ENCODE measurements at regions not wholly inside any gene's neighbourhood (a gene's known extent, or its start where the extent isn't known, plus 50 kb on each side); places are given as distances from the start of the nearest gene placed in this dataset.

DNA sequence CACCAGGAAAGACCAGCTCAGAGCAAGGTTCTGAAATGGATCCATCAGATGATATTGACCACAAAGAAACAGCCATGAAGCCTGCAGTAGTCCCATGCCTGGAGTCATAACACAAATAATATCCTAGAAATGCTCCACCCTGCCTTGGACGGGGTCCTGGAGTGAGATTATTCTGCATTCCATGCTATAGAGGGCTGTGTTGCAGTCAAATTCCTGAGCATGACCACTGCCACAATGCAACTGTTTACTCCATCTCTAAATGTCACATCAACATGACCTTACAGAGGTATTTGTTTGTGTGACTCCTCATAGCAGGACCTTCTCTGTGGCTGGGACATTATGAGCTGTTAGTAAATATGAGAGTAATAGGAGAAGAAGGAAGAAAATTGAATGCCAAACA, 257.5 kb upstream of the TCF21 start:
- DNase-seq (ENCODE audit: low read depth in 2 of 2), result no peak

DNA sequence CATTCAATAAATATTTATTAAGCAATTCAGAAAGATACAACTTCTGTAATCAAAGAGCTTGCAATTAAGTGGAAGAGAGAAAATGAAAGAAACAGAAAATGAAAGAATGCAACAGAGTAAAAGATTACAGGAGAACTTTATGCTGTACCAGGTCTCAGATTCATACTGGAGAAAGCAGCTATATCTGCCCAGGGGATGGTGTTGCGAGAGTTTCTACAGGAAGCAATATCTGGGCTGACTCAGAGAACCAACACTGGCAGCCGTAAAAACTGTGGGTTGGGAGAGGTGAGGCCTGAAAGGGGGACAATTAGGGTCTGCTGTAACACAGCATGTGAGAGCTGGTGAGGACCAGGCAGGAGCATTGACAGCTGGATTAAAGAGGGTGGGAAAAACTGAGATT, 256.7 kb upstream of the TCF21 start:
- no peak for DNase-seq (ENCODE audit: low read depth in 2 of 2)

DNA sequence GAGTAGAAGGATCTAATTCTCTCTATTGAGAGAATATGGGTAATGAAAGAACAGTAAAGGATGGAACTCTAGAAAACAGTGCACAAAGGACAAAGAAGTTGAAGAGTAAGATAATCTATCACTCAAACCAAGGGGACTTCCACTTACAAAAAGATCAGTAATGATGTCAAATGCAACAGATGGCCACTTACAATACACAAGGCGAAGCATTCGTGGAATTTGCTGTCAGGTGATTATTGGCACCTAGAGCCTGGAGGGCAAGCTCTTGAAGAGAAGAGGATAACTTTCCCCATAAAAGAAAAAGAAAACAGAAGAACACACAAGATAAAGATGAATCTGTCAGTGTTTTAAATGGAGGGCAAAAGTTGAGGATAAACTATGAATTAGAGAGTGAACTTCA, 256.0 kb upstream of the TCF21 start:
- no peak for DNase-seq (ENCODE audit: low read depth in 2 of 2)

DNA sequence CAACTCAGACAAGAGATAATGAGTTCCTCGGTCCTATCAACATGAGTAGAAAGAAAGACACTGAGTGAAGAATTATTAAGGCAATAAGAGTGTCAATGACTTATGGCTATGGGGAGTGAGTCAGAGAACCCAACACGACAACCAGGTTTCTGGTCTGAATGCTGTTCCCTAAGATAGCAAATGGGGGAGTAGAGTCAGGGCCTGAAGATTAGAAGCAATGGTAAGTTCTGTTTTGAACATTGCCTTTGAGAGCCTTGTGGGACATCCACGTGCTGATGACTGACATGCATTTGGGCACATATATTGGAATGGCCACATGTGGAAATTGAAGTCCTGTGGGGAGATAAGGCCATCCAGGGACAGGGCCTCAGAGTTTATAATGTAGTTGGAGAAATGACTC, 254.4 kb upstream of the TCF21 start:
- no peak for DNase-seq (ENCODE audit: low read depth in 2 of 2)

DNA sequence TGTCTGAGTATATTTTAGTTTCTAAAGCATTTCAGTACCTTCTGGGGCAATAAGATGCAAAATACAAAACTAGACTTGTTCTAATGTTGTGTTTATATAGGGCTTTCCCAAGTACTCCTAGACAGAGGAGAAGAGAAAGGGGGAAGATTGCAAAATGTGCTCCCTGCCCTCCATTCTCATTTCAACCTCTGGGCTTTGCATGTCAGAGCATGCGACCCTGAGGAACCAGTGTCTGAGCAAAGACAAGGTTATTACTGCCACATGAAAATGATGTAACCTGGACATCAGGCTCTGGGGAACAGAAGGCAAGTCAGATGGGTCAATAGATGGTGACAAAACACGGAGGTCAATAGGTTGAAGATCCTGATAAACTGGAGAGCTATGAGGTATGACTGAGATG, 253.5 kb upstream of the TCF21 start:
- DNase-seq (ENCODE audit: low read depth in 2 of 2), result no peak

DNA sequence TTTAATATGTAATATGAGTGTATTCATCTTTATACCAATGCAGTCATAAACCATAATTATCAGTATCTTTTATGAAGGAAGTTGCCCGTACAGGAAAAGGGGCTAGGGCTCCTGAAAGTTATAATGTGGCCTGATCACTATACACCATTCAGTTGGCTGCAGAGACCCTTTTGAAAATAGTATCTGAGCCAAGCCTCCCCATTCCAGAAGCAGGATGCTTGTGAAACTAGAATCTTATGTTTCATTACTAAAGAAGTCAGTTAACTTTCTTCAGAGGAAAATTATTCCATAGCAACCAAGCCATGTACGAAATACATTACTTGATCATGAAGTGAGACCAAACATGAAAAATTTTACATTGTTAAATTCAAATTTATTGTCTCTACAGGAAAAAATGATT, 251.5 kb upstream of the TCF21 start:
- DNase-seq (ENCODE audit: low read depth in 2 of 2), result no peak

DNA sequence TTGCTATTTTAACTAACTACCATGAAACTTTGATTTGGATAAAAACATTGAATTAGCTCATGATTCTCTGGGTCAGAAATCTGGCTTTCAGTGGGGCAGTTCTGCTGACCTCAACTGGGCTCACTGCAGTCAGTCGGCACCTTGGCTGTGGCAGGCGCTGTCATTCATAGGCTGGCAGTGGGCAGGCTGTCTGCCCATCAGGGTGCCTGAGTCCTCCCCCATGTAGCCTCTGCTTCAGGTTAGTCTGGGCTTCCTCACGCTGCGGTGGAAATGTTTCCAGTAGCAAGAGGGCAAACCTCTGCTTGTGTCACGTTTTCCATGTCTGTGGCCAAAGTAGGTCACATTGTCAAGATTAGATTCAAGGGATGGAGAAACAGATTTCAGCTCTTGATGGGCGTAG, 251.0 kb upstream of the TCF21 start:
- DNase-seq (ENCODE audit: low read depth in 2 of 2), result no peak

DNA sequence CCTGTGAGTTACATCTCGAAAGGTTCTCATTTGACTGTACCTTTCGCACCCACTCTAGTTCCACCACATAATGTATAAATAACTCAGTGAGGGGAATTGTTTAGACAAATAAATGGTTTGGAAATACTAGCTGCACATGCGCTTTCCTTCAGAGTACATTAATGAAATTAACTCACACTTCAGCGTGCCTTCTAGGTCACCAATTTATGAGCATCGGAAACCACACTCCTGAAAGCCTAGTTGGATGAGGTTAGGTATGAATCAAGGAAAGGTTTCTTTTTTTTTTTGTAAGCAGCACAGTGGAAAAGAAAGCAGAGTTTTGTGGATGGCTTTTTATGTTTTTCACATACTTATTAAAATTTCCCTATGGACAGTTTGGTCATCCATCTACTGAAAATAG, 247.8 kb upstream of the TCF21 start:
- no peak for DNase-seq (ENCODE audit: low read depth in 2 of 2)

DNA sequence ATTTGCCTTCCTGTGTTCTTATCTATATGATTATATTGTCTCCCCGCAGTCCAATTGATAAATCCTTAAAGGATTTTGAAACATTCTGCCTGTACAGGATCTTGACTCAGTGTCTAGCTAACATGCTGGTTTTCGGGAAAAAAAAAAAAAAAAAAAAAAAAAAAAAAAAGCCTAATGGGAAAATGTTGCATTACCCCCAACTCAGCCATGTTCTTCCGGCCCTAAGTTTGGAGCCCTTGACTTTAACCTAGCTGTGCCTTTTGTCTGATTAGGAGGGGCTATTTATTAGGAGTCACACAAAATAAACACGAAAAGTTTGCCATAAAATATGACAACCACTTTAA, 244.4 kb upstream of the TCF21 start:
- DNase-seq (ENCODE audit: low read depth in 2 of 2), result no peak

DNA sequence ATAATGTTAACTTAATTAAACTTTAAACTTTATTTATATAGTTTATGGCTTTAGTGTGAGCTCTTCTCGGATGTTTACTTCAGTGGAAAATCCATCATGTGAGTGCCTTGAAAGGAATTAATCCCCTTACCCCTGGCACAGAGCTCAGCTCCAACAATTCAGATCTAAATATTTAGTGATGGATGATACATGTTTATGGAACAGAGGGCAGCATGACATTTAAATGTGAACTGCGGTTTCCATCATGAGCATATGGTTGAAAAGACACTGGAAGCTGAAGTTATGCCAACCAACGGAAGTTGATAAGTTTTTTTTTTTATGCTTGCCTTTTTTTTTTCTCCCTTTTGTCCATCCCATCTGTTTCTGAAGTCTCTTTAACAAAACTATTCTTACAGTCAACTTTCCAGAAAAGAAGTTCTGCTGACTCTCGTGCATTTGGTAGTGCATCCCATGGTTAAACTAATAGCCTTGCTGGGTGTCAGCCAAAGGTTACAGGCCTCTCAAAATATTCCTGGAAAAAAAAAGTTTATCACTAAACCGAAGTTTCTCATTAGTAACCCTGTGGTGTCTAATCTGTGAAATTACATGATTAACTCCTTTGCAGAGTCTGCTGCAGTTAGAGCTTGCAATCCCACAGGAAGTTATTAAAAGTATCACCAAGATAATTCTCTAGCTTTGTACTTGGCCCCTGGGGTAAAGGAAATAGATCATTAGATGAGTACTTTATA, 243.9 kb upstream of the TCF21 start:
- no peak for DNase-seq (ENCODE audit: low read depth in 2 of 2)

DNA sequence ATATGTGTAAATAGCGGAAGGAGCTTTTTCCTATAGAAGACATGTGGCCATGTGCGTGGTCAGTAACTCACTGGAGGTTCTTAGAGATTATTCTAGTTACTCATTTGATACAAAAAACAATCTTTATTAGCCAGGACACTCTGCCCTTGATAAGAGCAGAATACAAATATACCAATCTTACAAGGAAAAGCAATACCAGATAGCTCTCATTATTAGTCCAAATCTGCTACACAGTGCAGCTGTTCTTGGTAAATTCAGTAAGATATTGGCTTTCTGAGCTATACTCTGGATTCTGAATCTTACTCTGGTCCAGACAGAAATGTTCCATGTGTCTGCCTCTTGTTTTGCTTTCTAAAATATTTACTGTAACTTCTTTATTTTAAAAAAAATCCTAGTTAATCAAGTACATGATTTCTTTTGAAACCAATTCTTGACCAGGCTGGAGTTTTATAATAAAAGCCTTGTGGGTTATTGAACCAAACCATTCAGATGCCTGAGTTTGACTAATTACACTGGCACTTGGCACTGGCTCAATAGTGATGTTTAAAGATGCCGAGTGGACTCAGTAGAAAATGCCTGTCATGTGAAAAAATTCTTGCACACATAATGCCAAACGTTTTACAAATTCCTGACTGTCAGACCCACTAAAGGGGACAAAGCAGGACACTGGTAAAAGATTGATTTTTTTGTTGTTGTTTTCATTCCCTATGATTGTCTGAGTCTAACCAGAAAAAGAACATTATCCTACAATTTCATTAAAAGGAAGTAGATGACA, 242.8 kb upstream of the TCF21 start:
- DNase-seq (ENCODE audit: low read depth in 2 of 2), result no peak

DNA sequence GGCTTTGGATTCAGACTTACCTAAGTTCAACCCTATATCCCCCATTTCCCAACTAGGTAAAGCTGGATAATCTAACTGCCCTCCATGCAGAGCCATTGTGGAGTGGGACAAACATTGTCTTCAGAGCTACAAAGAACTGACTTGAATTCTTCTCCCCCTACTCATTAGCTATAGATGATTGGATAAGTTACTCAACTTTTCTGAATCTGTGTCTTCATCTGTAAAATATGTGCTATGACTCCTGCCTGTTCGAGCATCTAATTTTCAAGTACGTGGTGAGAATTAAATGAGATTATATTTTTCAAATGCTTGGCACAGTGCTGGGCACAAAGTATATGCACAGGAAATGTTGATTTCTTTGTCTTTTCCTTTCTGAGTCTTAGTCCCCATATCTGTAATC, 240.3 kb upstream of the TCF21 start:
- no peak for DNase-seq (ENCODE audit: low read depth in 2 of 2)

DNA sequence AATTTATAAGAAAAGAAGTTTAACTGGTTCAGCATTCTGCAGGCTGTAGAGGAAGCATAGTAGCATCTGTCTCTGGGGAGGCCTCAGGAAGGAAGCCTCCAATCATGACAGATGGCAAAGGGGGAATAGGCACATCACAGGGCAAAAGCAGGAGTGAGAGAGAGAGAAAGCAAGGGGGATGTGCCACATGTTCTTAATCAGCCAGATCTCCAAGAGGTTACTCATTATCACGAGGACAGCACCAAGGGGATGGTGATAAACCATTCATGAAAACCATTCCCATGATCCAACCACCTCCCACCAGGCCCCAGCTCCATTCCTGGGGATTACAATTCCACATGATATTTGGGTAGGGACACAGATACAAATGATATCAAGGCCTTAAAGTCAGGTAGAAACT, 217.5 kb upstream of the TCF21 start:
- DNase-seq (ENCODE audit: low read depth in 2 of 2), result no peak

DNA sequence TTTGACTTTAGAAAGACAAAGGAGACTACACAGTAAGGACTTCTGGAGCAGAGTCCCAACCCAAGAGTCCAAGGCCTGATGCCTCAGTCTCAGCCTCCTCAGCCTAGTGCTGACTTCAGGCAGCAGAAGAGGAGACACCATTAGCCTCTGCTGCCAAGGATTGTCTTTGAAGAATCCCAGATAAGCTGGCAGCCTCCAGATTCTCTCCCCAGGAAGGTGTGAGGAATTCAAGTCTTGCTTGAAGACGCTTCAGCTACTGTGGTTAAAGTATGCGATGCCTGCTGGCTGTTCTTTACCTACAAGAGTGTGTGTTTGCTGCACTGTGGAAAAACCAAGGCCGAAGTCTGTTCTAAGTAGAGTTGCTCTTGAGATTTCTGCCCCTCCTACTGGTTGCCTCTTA, 215.9 kb upstream of the TCF21 start:
- DNase-seq (ENCODE audit: low read depth in 2 of 2), result no peak

DNA sequence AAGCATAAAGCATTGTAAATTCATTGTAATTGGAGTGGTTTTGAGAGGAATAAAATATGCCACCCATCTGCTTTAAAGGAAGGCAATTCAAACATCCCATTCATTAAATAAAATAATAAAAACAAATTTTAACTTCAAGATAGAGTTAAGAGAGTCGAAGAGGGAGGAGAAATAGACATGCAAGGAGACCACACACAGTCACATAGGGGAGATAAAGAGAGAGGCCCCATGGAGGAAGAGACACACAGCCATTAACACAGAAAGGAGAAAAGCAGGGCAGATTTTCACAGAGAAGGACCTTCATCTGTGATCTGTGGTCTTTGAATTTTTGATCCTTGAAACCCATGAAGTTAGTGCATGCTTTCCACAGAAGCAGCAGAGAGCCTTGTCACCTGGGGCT, 214.3 kb upstream of the TCF21 start:
- no peak for DNase-seq (ENCODE audit: low read depth in 2 of 2)

DNA sequence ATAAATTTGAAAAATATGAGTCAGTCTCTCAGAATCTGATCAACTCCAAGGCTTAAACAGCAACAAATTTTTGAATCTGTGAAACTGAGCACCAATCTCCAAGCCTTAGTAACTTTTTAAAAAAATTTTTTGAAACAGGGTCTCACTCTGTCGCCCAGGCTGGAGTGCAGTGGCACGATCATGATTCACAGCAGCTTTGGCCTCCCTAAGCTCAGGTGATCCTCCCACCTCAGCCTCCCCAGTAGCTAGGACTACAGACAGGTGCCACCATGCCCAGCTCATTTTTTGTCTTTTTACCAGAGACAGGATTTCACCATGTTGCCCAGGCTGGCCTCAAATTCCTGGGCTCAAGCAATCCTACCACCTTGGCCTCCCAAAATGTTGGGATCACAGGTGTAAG, 207.9 kb upstream of the TCF21 start:
- DNase-seq (ENCODE audit: low read depth in 2 of 2), result no peak

DNA sequence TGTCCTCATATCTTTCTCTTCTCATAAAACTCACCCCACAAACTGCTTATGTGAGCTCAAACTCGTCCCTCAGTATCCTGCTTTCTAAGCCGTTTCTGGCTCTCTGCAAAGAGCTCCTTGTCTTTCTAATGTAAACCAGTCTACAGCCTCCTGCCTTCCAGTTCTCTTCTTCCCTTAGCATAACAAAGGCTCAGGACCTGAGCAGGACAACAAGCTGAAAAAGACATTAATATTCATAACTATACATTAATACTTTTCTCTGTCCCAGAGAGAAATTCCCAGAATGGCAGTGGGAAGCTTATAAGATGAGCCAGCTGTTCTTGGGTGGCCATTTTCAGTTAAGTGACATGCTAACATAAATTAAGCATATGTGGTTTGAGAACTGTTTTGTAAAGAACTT, 207.0 kb upstream of the TCF21 start:
- DNase-seq (ENCODE audit: low read depth in 2 of 2), result no peak

DNA sequence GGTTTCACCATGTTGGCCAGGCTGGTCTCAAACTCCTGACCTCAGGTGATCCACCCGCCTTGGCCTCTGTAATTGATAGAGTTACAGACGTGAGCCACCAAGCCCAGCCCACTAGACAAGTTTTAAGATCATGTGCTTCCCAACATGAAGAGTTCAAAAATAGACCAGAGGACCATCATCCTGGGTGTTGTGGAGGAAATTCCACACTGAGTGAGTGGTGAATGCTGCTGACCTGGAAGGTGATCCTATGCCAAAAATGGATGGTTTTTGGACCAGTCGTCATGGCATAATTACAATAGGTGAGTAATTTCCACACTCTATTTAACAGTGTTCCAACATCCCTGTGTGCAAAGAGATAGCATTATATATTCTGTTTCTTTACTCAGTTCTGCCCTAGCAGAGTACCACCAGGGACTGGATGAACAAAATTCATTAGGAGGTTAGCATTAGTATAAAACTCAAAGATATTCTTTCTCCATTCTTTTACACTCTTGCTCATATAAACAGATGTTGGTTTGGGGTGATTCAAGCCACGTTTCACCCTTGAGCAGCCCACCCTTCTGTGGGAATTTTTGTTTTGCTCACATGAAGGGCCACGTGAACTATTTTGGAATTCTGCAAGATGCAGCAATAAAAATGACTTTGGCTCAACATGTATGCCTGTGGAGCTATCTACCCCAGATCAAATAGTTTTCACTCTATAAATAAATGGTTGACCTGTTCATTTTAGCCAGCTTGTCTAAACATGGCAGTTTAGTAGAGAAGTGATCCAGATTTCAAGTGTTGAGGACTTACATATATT, 206.2 kb upstream of the TCF21 start:
- DNase-seq (ENCODE audit: low read depth in 2 of 2), result no peak

DNA sequence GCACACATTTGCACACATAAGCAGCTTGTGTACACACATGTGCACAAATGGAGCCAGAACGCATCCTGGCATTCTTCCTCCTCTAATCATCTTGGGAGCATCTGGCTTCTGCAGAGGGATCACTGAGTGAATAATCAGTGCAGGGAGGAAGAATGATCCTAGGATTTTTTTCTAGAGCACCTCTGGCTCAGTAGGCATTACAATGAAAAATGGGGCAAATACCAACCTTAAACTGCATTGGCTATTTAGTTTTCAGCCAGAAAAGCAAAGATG, 205.7 kb upstream of the TCF21 start:
- DNase-seq (ENCODE audit: low read depth in 2 of 2), result no peak

DNA sequence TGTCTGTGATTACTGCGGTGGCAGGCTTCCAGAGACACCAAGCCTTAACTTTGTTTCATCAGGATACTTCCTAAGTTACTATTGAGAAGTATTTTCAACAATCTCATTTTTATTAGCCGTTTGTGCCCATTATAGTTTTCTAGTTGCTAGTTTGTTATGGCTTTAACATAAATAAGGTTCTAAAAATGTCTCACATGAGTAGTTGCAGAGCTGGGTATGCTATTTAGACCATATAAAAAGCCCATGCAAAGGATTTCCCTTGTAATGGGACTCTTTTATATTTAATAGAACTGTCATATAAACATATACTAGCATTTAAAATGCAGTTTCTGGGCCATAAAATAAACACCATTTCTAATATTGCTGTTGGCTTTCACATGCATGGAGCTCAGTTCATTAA, 205.3 kb upstream of the TCF21 start:
- no peak for DNase-seq (ENCODE audit: low read depth in 2 of 2)

DNA sequence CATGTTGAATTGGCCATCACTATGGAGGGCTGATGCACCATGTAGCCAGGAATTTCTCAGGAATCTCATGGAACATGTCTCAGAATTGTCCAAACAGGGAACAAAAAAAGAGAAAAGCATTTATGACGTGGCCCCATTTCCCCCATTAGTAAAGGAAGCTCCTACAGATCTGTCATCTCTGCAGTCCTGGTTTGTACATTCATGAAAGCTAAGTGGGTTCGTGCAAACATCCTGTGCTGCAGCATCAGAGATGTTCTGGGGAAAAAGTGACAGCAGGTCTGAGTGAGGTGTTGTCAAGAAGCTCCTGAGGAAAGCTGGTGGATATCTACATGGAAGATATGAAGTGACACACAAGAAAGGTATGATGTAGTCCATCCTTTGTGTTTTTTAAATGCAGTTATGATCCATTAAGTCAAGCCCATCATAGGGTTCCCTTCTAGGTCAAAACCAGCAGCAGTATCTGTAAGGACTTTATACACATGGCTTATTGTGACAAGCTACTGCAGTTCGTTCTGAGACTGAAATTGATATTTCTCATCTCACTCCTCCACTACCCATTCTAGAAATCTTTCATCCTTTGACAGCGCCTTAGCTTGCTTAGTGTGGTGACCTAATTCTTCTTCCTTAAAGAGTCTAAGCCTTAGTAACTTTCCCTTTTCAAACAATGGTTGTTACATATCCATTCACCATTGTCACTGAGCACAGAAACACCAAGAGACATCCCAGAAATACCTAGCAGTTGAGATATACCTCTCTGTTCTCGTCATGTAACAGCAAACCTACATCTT, 200.0 kb upstream of the TCF21 start:
- no peak for DNase-seq (ENCODE audit: low read depth in 2 of 2)

DNA sequence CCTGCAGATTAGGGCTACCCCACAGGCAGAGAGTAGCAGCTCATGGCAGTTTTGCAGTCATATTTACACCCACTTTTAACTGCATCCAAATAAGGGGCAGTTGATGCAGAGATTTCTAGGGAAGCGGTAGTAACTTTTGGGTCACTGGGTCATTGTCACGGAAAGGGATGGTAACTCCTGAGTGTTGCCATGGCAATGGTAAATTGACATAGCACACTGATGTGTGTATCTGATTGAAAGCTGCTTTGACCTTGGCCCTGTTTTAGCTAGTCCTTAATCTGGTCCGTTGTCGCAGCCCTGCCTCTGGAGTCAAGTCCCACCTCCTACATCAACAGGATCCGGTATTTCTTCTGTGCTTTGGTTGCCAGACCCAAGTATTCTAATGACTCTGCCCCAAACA, 199.1 kb upstream of the TCF21 start:
- DNase-seq (ENCODE audit: low read depth in 2 of 2), result no peak

Data from stimulated activated CD8-positive, alpha-beta memory T cell treated with anti-CD3 and anti-CD28 coated beads, Interleukin-7, amount 100 ng/mL, for 1 hour (primary cell).